ENCODE measurements at regions not wholly inside any gene's neighbourhood (a gene's known extent, or its start where the extent isn't known, plus 50 kb on each side); places are given as distances from the start of the nearest gene placed in this dataset.
"Not testable (repeated sequence)": the region's sequence is repeated elsewhere in the genome, so short reads cannot be mapped to it uniquely, and the experiment has no call there.

- no peak for DNase-seq (ENCODE audit: low spot score)
Observed at GRCh38 chr4:31768756-31769155, 1048.6 kb downstream of the PCDH7 start.

GRCh38 chr4:31783311-31783710, 1063.1 kb downstream of the PCDH7 start:
- no peak for DNase-seq (ENCODE audit: low spot score)

- no peak for DNase-seq (ENCODE audit: low spot score)
Observed at GRCh38 chr4:31784558-31784957, 1064.4 kb downstream of the PCDH7 start.

- no peak for DNase-seq (ENCODE audit: low spot score)
Observed at GRCh38 chr4:31787701-31788100, 1067.5 kb downstream of the PCDH7 start.

- DNase-seq (ENCODE audit: low spot score), result no peak
Observed at GRCh38 chr4:31788676-31789075, 1068.5 kb downstream of the PCDH7 start.

- no peak for DNase-seq (ENCODE audit: low spot score)
Observed at GRCh38 chr4:31791666-31792065, 1071.5 kb downstream of the PCDH7 start.

- no peak for DNase-seq (ENCODE audit: low spot score)
Observed at GRCh38 chr4:31793907-31794306, 1073.7 kb downstream of the PCDH7 start.

- DNase-seq (ENCODE audit: low spot score), result not testable (repeated sequence)
Observed at GRCh38 chr4:31797052-31797451, 1076.9 kb downstream of the PCDH7 start.

- DNase-seq (ENCODE audit: low spot score), result no peak
Observed at GRCh38 chr4:31803526-31804195, 1083.5 kb downstream of the PCDH7 start.

GRCh38 chr4:31807036-31807435, 1086.9 kb downstream of the PCDH7 start:
- no peak for DNase-seq (ENCODE audit: low spot score)

GRCh38 chr4:31844350-31844749, 1124.2 kb downstream of the PCDH7 start:
- DNase-seq (ENCODE audit: low spot score), result no peak

GRCh38 chr4:31851946-31852345, 1131.8 kb downstream of the PCDH7 start:
- DNase-seq (ENCODE audit: low spot score), result no peak

- DNase-seq (ENCODE audit: low spot score), result no peak
Observed at GRCh38 chr4:31877429-31877828, 1157.3 kb downstream of the PCDH7 start.

GRCh38 chr4:31880837-31881236, 1160.7 kb downstream of the PCDH7 start:
- not testable (repeated sequence) for DNase-seq (ENCODE audit: low spot score)

GRCh38 chr4:31896349-31896748, 1176.2 kb downstream of the PCDH7 start:
- no peak for DNase-seq (ENCODE audit: low spot score)

- DNase-seq (ENCODE audit: low spot score), result no peak
Observed at GRCh38 chr4:31905363-31905762, 1185.2 kb downstream of the PCDH7 start.

- no peak for DNase-seq (ENCODE audit: low spot score)
Observed at GRCh38 chr4:31908261-31908660, 1188.1 kb downstream of the PCDH7 start.

- DNase-seq (ENCODE audit: low spot score), result no peak
Observed at GRCh38 chr4:31917334-31917733, 1197.2 kb downstream of the PCDH7 start.

GRCh38 chr4:31918891-31919290, 1198.7 kb downstream of the PCDH7 start:
- no peak for DNase-seq (ENCODE audit: low spot score)

- no peak for DNase-seq (ENCODE audit: low spot score)
Observed at GRCh38 chr4:31923634-31924033, 1203.5 kb downstream of the PCDH7 start.

- no peak for DNase-seq (ENCODE audit: low spot score)
Observed at GRCh38 chr4:31929676-31930345, 1209.6 kb downstream of the PCDH7 start.

- no peak for DNase-seq (ENCODE audit: low spot score)
Observed at GRCh38 chr4:31946456-31946855, 1226.3 kb downstream of the PCDH7 start.

- DNase-seq (ENCODE audit: low spot score), result no peak
Observed at GRCh38 chr4:31947101-31947500, 1226.9 kb downstream of the PCDH7 start.

- DNase-seq (ENCODE audit: low spot score), result no peak
Observed at GRCh38 chr4:31949045-31949444, 1228.9 kb downstream of the PCDH7 start.
